ENCODE measurements at regions not wholly inside any gene's neighbourhood (a gene's known extent, or its start where the extent isn't known, plus 50 kb on each side); places are given as distances from the start of the nearest gene placed in this dataset.

DNA sequence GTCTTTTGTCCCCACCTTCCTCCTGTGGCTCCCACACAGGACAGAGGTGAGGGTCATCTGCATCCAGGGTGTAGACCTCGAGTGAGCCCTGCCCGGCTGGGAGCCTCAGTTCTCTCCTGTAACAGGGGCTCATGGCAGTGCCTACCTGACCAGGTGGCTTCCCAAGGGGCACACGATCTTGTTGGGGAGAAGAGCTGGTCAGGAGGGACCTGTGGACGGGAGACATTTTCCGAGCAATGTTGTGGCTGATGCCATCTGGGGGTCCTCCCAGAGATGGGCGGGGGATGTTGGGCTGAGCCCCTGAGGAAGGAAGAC lies 51.9 kb downstream of the CEBPB start:
- no peak for DNase-seq (ENCODE audit: low read depth in 2 of 2)

DNA sequence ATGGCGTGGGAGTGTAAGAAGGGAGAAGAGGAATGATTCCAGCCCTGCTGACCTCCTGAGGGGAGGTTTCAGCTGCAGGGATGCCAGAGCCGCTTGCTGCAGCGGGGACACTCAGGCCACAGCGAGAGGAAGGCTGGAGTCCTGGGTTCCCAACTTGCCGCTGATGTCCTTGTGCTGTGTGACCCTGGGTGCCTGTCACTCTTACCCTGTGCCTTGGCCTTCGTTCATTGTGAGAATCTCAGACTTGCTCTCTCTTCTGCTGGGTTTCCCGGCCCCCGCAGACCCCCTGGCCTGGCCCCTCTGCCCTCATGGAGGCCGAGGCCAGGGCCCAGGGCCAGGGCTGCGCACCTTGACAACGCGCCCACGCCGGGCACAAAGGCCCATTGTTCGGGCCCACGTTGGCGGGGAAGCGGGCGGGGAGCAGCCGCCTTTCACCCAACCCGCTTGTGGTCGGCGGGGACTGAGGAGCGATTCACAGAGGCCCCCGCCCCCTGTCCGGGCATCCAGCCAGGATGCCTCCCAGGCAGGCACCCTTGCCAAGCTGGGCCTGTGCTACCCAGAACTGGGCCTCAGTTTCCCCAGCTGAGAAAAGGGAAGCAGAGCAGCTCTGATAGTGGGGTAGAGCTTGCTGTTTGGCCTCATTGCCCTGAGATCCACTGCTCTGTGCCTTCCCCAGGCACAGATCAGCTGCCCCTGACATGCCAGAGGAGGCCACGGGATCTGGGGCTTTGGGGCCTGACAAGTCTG lies 52.4 kb downstream of the CEBPB start:
- DNase-seq (ENCODE audit: low read depth in 2 of 2): peak in 1 of 2 donors; percentile 14

- no peak for DNase-seq (ENCODE audit: low read depth in 2 of 2)
These were observed 53.2 kb downstream of the CEBPB start for GRCh38 chr20:50243610-50244351.

- DNase-seq (ENCODE audit: low read depth in 2 of 2): no peak
These were observed 53.9 kb downstream of the CEBPB start for GRCh38 chr20:50244352-50245149.

DNA sequence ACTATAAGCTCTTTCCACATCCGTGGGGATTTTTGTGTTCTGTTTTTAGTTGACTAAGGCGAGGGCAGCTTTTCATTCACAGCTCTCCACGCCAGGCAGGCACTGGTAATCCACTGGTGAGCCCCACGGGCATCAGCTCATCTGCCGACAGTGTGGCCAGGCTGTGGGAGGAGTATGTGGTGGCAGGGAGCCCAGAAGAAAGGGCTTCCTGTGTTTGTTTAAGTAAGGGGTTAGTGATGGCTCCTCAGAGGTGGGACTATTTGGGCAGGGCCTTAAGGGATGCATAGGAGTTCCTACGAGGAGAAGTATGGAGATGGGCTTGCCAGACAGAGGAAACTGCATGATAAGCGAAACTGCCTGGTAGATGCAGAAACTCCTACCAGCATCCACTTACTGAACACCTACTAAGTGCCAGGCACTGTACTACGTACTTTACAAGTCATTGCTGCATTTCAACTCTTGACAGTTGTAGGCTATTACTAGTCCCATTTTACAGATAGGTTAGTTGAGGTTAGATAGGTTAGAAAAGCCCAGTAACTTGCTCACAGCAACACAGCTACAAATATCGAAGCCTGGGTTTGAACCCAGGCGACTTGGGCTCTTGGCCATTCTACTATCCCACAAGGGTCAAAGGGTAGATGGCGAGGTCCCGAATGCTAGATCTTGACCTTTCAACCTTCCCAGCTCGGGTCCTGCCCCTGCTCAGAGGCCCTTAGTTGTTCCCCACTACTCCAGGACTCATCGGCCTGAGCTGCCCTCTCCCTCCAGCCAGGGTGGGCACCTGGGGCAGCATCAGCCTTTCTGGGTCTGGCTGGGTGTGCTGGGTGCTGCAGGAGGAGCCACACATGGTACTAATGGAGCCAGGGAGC lies 55.1 kb downstream of the CEBPB start:
- DNase-seq (ENCODE audit: low read depth in 2 of 2): peak in 1 of 2 donors; percentile 8

DNA sequence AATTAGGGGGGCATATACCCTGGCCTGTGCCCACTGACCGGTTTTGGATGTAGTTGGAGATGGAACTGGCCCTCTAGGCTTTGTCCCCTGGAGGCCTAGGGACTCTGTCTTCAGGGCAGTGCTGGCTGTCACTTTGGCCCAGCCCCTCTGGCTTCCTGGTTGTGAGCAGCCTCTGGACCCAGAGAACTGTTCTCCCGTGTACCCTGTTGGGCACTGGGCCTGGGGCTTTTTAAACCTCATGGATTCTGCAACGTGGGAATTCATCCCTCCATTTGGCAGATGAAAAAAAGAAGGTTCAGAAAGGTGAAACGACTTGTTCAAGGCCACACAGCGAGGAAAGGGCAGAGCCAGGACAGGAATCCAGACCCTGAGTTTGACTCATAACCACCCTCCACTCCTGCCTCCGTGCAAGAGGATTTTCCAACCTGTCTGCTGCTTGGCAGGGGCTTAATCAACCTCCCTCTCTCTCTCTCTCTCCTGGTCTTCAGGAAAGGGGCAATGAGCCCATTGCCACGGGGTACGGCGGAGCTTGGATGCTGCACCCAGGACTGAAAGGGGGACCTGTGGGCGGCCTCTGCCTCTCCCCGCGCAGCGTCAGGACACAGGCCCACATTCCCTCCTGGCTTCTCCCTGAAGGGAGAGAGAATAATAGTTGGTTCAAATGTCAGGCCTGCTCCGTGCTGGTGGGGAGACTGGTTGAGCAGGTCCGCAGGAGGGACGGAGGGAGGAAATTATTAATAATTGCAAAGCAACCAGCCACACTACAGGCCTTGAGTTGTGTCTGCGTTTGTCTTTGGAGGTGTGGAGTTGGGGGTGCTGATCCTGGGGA lies 56.0 kb downstream of the CEBPB start:
- DNase-seq (ENCODE audit: low read depth in 2 of 2): no peak

- no peak for DNase-seq (ENCODE audit: low read depth in 2 of 2)
These were observed 56.8 kb downstream of the CEBPB start for GRCh38 chr20:50247196-50248094.

DNA sequence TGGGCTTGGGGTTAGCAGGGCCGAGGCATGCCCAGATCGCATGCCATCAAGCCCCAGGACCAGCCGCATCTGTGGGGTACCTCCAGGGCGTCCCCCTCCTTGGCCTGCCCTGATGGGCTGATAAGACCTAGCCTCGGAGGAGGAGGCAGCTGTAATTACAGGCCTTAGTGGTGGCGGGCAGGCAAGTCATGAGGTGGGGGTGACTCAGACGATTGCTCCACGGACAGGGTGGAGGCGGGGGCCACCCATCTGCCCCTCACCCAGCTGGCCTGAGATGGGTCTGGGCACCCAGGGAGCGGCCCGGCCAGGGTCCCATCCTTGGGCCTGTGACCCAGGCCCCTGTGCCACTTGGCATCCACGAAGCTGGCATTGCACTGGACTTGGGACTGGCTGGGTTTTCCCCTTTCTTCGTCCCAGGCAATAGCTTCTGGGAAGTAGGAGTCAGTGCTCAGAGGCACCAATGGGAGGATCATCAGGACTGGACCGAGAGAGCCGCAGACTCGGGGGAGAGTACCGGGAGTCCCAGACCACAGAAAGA lies 57.5 kb downstream of the CEBPB start:
- DNase-seq (ENCODE audit: low read depth in 2 of 2): no peak

- no peak for DNase-seq (ENCODE audit: low read depth in 2 of 2)
These were observed 59.1 kb downstream of the CEBPB start for GRCh38 chr20:50249447-50250388.

DNA sequence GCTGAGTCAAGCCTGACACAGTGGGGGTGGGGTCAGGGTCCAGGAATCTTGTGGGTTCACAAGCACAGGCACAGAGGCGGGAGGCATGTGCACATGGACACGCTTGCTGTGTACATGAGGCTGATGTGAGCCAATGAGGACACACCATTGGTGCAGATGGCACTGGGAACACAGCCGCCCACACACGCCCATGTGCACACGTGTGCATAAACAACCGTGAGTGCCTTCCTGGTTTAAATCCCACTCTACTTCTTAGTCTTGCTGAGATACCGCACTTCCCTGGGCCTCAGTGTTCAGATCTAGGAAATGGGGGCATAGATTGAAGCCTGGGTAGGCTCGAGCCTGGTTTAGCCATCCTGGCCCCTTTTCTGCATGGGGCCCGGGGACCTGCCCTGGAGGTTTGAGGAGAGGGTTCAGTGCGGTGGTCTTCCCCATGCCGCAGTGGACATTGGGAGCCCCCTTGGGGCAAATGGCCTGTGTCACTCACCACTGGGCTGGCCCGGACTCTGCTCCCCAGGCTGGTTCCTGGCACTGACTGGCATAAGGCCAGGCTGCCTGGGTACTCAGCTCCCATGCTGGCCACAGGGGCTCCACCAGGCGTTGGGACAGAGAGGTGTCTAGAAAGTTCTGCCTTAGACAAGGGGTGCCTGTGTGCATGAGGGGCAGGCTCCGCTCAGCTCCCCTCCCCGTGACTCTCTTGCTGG lies 60.2 kb downstream of the CEBPB start:
- no peak for DNase-seq (ENCODE audit: low read depth in 2 of 2)

GRCh38 chr20:50251383-50251748 lies 60.7 kb downstream of the CEBPB start:
- DNase-seq (ENCODE audit: low read depth in 2 of 2): no peak

GRCh38 chr20:50251992-50252511 lies 61.4 kb downstream of the CEBPB start:
- no peak for DNase-seq (ENCODE audit: low read depth in 2 of 2)

DNA sequence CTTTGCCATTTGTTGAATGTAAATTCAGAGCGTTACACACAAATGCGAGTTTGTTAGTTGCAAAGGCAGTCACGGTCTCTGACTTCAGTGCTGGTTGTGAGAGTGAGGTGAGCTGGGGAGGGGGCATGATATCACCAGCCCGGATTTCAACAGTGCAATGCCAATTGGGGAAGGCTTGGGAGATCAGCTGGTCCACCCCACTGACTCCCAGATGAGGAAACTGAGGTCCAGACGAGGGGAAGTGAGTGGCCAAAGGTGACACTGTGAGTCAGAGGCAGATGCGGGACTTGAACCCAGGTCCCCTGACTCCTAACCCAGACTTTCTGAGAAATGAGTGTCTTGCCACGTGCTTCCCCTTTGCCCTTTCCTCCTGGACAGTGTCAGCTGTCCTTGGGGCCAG lies 62.1 kb downstream of the CEBPB start:
- no peak for DNase-seq (ENCODE audit: low read depth in 2 of 2)

DNA sequence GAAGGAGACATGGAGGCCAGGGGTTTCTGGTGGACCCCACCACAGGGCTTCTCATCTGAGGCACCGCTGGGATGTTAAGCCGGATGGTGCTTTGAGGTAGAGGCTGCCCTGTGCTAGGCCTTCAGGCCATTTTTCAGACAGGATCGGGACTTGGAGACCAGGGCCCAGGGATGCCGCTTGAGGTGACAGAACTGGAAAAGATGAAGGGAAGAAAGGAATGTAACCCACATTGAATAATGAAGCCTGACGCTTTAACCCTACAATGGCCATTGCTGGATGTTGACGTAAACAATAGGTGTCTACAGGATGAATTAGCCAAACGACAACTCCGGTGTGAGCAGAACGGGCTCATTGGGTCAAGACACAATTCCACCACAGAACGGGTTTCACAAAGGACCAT lies 62.5 kb downstream of the CEBPB start:
- DNase-seq (ENCODE audit: low read depth in 2 of 2): no peak

- DNase-seq (ENCODE audit: low read depth in 2 of 2): no peak
These were observed 63.9 kb downstream of the CEBPB start for GRCh38 chr20:50254466-50255079.

DNA sequence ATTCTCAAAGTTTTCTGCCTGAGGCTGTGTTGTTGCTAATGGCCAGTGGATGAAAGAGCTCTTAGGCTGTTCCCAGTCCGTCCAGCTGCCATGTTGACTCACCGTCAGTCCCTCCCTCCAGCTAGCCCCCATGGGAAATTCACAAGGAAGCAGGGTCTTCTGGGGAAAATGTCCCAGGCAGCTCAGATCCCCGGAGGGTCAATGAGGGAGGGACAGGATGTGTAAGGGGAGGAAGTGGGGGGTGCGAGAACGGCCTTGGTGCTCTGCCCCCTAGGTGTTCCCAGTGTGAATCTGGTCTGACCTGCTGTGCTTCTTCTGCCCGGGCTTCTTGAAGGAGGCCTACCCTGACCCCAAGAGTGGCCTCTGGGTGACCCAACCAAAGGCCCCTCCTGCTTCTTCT lies 65.9 kb downstream of the CEBPB start:
- DNase-seq (ENCODE audit: low read depth in 2 of 2): no peak

DNA sequence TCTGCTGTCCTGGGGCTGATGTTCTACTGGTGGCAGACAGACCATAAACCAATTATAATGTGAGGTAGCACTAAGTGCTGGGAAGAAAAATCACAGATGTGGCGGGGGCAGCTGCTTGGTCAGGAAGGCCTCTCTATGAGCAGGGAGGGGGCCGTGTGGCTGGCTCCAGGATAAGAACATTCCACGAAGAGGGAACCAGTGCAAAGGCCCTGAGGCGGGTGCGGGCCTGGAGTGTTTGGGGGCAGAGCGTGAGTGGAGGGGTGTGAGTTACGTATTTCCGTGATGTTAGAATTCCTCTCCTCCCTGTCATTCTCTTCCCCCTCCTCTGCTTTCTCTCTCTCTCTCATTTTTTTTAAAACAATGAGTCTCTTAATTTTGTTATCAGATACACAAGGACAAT lies 67.2 kb downstream of the CEBPB start:
- DNase-seq (ENCODE audit: low read depth in 2 of 2): no peak

Data from dermis microvascular lymphatic vessel endothelial cell (primary cell).